A549 (cell line): ENCODE measurements at regions not wholly inside any gene's neighbourhood (a gene's known extent, or its start where the extent isn't known, plus 50 kb on each side); places are given as distances from the start of the nearest gene placed in this dataset.

ENCODE experiments used
- CEBPB ChIP-seq, 2 experiments: fragments of >200 bp in 1 of 2; sonication (Bioruptor Twin) in 1 of 2; formaldehyde crosslinking in 1 of 2; IDR thresholded peaks; 2 replicates each; pipeline ENCODE4 v1.6.1; 2012 to 2016
- CHD4 ChIP-seq: fragments of 200-600 bp; sonication (generic); IDR thresholded peaks from 2 replicates; pipeline ENCODE4 v1.6.1; 2016; ENCODE audit warnings: antibody characterized with exemption, mild to moderate bottlenecking, borderline replicate concordance
- EP300 ChIP-seq, 2 experiments: fragments of >200 bp; sonication (Bioruptor Twin); formaldehyde crosslinking; IDR thresholded peaks; 2 replicates in 1 of 2; 3 replicates in 1 of 2; pipeline ENCODE4 v1.6.1; 2016 to 2017
- MAZ ChIP-seq: fragments of 150-350 bp; IDR thresholded peaks from 2 replicates; pipeline ENCODE4 v1.6.1; 2014; ENCODE audit warnings: antibody characterized with exemption, low read depth, low read length, borderline replicate concordance
- POLR2A ChIP-seq: IDR thresholded peaks from 2 replicates; pipeline ENCODE4 v1.6.1; 2012; ENCODE audit warnings: mild to moderate bottlenecking, low read length
- TP53 ChIP-seq: fragments of 250-450 bp; sonication (Bioruptor Pico); IDR thresholded peaks from 2 replicates; pipeline ENCODE4 v1.5.0; 2021; ENCODE audit warnings: mild to moderate bottlenecking, moderate library complexity
- TF ChIP-seq, protein P1 (sequence below): fragments of >200 bp; sonication (Bioruptor Twin); formaldehyde crosslinking; IDR thresholded peaks from 3 replicates; pipeline ENCODE4 v1.5.1; 2016
- TF ChIP-seq, protein P2 (sequence below): fragments of 200-600 bp; sonication (generic); IDR thresholded peaks from 2 replicates; pipeline ENCODE4 v1.6.1; 2016; ENCODE audit warnings: antibody characterized with exemption, mild to moderate bottlenecking, moderate library complexity
- TF ChIP-seq, protein P3 (sequence below): IDR thresholded peaks from 2 replicates; pipeline ENCODE4 v1.6.1; 2012

DNA sequence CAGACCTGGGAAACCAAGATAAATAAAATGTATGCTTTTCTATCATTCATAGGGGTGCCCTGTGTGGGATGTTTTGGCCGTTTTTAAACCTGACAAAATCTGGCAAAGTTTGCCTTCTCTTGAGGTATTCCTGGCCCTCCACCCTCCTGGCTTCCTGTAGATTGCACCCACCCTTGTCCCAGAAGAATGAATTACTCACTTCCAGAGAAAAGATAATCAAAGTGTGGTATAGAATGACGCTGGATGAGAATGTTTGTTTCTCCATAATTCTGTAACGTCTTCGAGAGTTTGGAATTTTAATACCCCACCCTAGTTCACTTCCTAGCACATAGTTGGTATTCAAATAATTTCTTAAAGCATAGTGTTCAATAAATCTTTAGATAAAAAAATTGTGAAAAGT is 519.7 kb upstream of the PFKP start:
- TF ChIP-seq MAZ (no peak), CHD4 (no peak), TP53 (CRISPR knock-in tag) (no peak), CEBPB (IDR thresholded peaks at IDR 0.05) (no peak), EP300 (IDR thresholded peaks at IDR 0.05) (no peak), POLR2A (no peak)
- TF ChIP-seq, protein P1, sequence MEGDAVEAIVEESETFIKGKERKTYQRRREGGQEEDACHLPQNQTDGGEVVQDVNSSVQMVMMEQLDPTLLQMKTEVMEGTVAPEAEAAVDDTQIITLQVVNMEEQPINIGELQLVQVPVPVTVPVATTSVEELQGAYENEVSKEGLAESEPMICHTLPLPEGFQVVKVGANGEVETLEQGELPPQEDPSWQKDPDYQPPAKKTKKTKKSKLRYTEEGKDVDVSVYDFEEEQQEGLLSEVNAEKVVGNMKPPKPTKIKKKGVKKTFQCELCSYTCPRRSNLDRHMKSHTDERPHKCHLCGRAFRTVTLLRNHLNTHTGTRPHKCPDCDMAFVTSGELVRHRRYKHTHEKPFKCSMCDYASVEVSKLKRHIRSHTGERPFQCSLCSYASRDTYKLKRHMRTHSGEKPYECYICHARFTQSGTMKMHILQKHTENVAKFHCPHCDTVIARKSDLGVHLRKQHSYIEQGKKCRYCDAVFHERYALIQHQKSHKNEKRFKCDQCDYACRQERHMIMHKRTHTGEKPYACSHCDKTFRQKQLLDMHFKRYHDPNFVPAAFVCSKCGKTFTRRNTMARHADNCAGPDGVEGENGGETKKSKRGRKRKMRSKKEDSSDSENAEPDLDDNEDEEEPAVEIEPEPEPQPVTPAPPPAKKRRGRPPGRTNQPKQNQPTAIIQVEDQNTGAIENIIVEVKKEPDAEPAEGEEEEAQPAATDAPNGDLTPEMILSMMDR = no peak
- TF ChIP-seq, protein P2, sequence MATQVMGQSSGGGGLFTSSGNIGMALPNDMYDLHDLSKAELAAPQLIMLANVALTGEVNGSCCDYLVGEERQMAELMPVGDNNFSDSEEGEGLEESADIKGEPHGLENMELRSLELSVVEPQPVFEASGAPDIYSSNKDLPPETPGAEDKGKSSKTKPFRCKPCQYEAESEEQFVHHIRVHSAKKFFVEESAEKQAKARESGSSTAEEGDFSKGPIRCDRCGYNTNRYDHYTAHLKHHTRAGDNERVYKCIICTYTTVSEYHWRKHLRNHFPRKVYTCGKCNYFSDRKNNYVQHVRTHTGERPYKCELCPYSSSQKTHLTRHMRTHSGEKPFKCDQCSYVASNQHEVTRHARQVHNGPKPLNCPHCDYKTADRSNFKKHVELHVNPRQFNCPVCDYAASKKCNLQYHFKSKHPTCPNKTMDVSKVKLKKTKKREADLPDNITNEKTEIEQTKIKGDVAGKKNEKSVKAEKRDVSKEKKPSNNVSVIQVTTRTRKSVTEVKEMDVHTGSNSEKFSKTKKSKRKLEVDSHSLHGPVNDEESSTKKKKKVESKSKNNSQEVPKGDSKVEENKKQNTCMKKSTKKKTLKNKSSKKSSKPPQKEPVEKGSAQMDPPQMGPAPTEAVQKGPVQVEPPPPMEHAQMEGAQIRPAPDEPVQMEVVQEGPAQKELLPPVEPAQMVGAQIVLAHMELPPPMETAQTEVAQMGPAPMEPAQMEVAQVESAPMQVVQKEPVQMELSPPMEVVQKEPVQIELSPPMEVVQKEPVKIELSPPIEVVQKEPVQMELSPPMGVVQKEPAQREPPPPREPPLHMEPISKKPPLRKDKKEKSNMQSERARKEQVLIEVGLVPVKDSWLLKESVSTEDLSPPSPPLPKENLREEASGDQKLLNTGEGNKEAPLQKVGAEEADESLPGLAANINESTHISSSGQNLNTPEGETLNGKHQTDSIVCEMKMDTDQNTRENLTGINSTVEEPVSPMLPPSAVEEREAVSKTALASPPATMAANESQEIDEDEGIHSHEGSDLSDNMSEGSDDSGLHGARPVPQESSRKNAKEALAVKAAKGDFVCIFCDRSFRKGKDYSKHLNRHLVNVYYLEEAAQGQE = no peak
- TF ChIP-seq, protein P3, sequence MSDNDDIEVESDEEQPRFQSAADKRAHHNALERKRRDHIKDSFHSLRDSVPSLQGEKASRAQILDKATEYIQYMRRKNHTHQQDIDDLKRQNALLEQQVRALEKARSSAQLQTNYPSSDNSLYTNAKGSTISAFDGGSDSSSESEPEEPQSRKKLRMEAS = no peak
